ENCODE measurements at regions not wholly inside any gene's neighbourhood (a gene's known extent, or its start where the extent isn't known, plus 50 kb on each side); places are given as distances from the start of the nearest gene placed in this dataset.

- no peak overlapping the region for H3K4me2 ChIP-seq
- WGBS (ENCODE audit: low lambda C conversion rate) = 68% methylated on average over 4 of the region's 4 CpGs
- H3K79me2 ChIP-seq (ENCODE audit: insufficient read depth) = no peaks in the 10 kb centered on the region
- no peak overlapping the region for H3K4me3 ChIP-seq (ENCODE audit: low read depth in 2 of 2, low read length in 1 of 2)
- H3K27me3 ChIP-seq (ENCODE audit: insufficient read depth) = no peaks in the 10 kb centered on the region
- no peaks in the 10 kb centered on the region for H3K36me3 ChIP-seq (replicated peaks in 1 of 2; ENCODE audit: control insufficient read depth in 1 of 2, insufficient read depth in 2 of 2, low read length in 1 of 2)
- no peak for DNase-seq
- POLR2A ChIA-PET = no interaction called here
- H3K9me2 ChIP-seq = no peaks in the 10 kb centered on the region
- no peaks in the 10 kb centered on the region for H3K9me3 ChIP-seq
- H2AFZ ChIP-seq (ENCODE audit: low read depth) = no peak overlapping the region
- no peaks in the 10 kb centered on the region for H3F3A ChIP-seq (replicated peaks; ENCODE audit: insufficient read depth)
- CTCF ChIA-PET = interaction anchor here (1.7 kb wide), 1 partner anchor 26 kb away, joined by 3 read pairs; no protein-coding TSS in a partner anchor
- no peaks in the 10 kb centered on the region for H4K20me1 ChIP-seq (ENCODE audit: insufficient read depth)
- no peak overlapping the region for H3K9ac ChIP-seq
- H3K27ac ChIP-seq (ENCODE audit: low read depth in 2 of 2, low read length in 1 of 2) = no peak overlapping the region
- no peaks in the 10 kb centered on the region; a peak in 1 of 4 replicates for H3K4me1 ChIP-seq (ENCODE audit: control insufficient read depth in 1 of 2, insufficient read depth in 2 of 2, low read depth in 1 of 2, low read length in 1 of 2)
- TF ChIP-seq USF1 (IDR thresholded peaks at IDR 0.05; ENCODE audit: borderline replicate concordance, low read depth) (no peak), MEF2A (IDR thresholded peaks at IDR 0.05; ENCODE audit: borderline replicate concordance, low read depth) (no peak), GATA2 (CRISPR knock-in tag; IDR thresholded peaks at IDR 0.05) (no peak), ELF1 (IDR thresholded peaks at IDR 0.05) (no peak), EP300 (IDR thresholded peaks at IDR 0.05; ENCODE audit: borderline replicate concordance in 1 of 2, low read depth in 1 of 2, low read length in 1 of 2) (no peak), FOXM1 (IDR thresholded peaks at IDR 0.05; ENCODE audit: low read depth) (no peak), NRF1 (IDR thresholded peaks at IDR 0.05; ENCODE audit: low read depth, low read length) (no peak), TEAD4 (IDR thresholded peaks at IDR 0.05; ENCODE audit: borderline replicate concordance, insufficient read depth) (no peak), IRF3 (IDR thresholded peaks at IDR 0.05; ENCODE audit: low read depth, low read length) (no peak), EZH2phosphoT487 (IDR thresholded peaks at IDR 0.05; ENCODE audit: borderline replicate concordance, low read depth) (no peak), USF2 (IDR thresholded peaks at IDR 0.05; ENCODE audit: borderline replicate concordance, low read depth, low read length) (no peak), GABPA (IDR thresholded peaks at IDR 0.05; ENCODE audit: low read depth) (no peak), CTCF (IDR thresholded peaks at IDR 0.05) (no peak), MAX (IDR thresholded peaks at IDR 0.05; ENCODE audit: low read depth) (no peak)
These were observed 104.4 kb upstream of the ATP8B1 start for GRCh38 chr18:57907550-57907949.
